Endothelial cell of umbilical vein (primary cell): ENCODE measurements at regions not wholly inside any gene's neighbourhood (a gene's known extent, or its start where the extent isn't known, plus 50 kb on each side); places are given as distances from the start of the nearest gene placed in this dataset.

Experiments used
- BruUV-seq: library from RNA; stranded (reverse); fragments of 400-500 nt; replicated peaks from 2 replicates; lab custom pipeline; 2021; lab: Mats Ljungman, UMichigan
- CTCF ChIA-PET: fragments of 300-600, 350-600 bp; sonication (Branson Sonifier 250); formaldehyde crosslinking; loops from one replicate; lab custom pipeline; 2021; ENCODE audit warnings: antibody characterized with exemption, inconsistent platforms; lab: Charles Lee
- POLR2A ChIA-PET: fragments of 300-600, 350-600 bp; sonication (Branson Sonifier 250); formaldehyde crosslinking; loops from one replicate; lab custom pipeline; 2021; ENCODE audit warnings: antibody characterized with exemption, inconsistent platforms; lab: Charles Lee
- DNase-seq: peaks from one replicate; pipeline ENCODE4 v3.0.0-alpha.2; 2011; ENCODE audit warnings: low read depth, low spot score
- FAIRE-seq: peaks from 2 replicates; lab custom pipeline; 2011; peaks lifted over from hg19 to GRCh38; lab: Jason Lieb, UNC
- H2AFZ ChIP-seq: 2 replicates; pipeline ENCODE4 v1.6.0; 2012; ENCODE audit warnings: low read depth, low read length, control low read depth, inconsistent platforms
- H3K27ac ChIP-seq: 2 replicates; pipeline ENCODE4 v1.5.1; 2011; ENCODE audit warnings: low read depth, mild to moderate bottlenecking, control low read depth, low read length, moderate library complexity; ENCODE audit not compliant: insufficient read depth
- H3K27me3 ChIP-seq, 2 experiments: 2 replicates each; pipeline versions ENCODE4 v1.6.0 to v1.6.1; 2011; ENCODE audit warnings: low read length in 2 of 2, mixed read lengths in 1 of 2; ENCODE audit not compliant: control insufficient read depth in 2 of 2, insufficient read depth in 2 of 2
- H3K36me3 ChIP-seq, 2 experiments: 2 replicates in 1 of 2; 3 replicates in 1 of 2; pipeline ENCODE4 v1.5.1; 2011; ENCODE audit warnings: low read length in 2 of 2, mild to moderate bottlenecking in 1 of 2, moderate library complexity in 1 of 2; ENCODE audit not compliant: control insufficient read depth in 2 of 2, insufficient read depth in 2 of 2; ENCODE audit errors: extremely low read depth in 1 of 2
- H3K4me1 ChIP-seq: 3 replicates; pipeline ENCODE4 v1.5.1; 2011; ENCODE audit warnings: mild to moderate bottlenecking, low read length; ENCODE audit not compliant: control insufficient read depth, insufficient read depth; ENCODE audit errors: extremely low read depth
- H3K4me2 ChIP-seq: 2 replicates; pipeline ENCODE4 v1.6.1; 2011; ENCODE audit warnings: low read length, control low read depth, mixed read lengths; ENCODE audit not compliant: insufficient read depth
- H3K4me3 ChIP-seq, 3 experiments: fragments of 200-600 bp in 1 of 3; sonication (generic), shearing (Covaris generic) in 1 of 3; replicated peaks in 1 of 3; 2 replicates each; pipeline ENCODE4 v1.5.1; 2011 to 2016; ENCODE audit warnings: control low read depth in 3 of 3, low read length in 3 of 3, mild to moderate bottlenecking in 2 of 3, inconsistent platforms in 1 of 3, low read depth in 1 of 3, moderate library complexity in 1 of 3; ENCODE audit not compliant: insufficient read depth in 1 of 3
- H3K79me2 ChIP-seq: 2 replicates; pipeline ENCODE4 v1.6.0; 2012; ENCODE audit warnings: low read length, inconsistent platforms; ENCODE audit not compliant: control insufficient read depth, insufficient read depth
- H3K9ac ChIP-seq: replicated peaks from 2 replicates; pipeline ENCODE3; 2011; ENCODE audit warnings: low read length, control low read depth; ENCODE audit not compliant: insufficient read depth; ENCODE audit errors: extremely low read depth
- H3K9me1 ChIP-seq: replicated peaks from 3 replicates; pipeline ENCODE4 v1.6.0; 2011; ENCODE audit warnings: mild to moderate bottlenecking, low read length; ENCODE audit not compliant: control insufficient read depth, insufficient read depth; ENCODE audit errors: extremely low read depth
- H3K9me3 ChIP-seq: replicated peaks from 2 replicates; pipeline ENCODE4 v1.5.1; 2012; ENCODE audit warnings: low read length, inconsistent platforms; ENCODE audit not compliant: control insufficient read depth, insufficient read depth
- H4K20me1 ChIP-seq: replicated peaks from 2 replicates; pipeline ENCODE3; 2011; ENCODE audit warnings: mild to moderate bottlenecking, low read length; ENCODE audit not compliant: control insufficient read depth, insufficient read depth; ENCODE audit errors: extremely low read depth
- EZH2 ChIP-seq: IDR thresholded peaks from 2 replicates; pipeline ENCODE4 v1.6.1; 2012; ENCODE audit warnings: borderline replicate concordance, low read depth, mild to moderate bottlenecking, moderate library complexity, low read length, inconsistent platforms; ENCODE audit not compliant: severe bottlenecking
- FOS ChIP-seq: IDR thresholded peaks from 2 replicates; pipeline ENCODE4 v1.6.1; 2011; ENCODE audit warnings: mild to moderate bottlenecking, low read length, moderate library complexity, borderline replicate concordance; ENCODE audit not compliant: insufficient read depth
- GATA2 ChIP-seq: IDR thresholded peaks from 2 replicates; pipeline ENCODE4 v1.7.0; 2011; ENCODE audit warnings: low read depth, mild to moderate bottlenecking, moderate library complexity, mixed read lengths, low read length; ENCODE audit not compliant: insufficient read length, insufficient read depth
- JUN ChIP-seq: IDR thresholded peaks from 2 replicates; pipeline ENCODE4 v1.6.1; 2011; ENCODE audit warnings: borderline replicate concordance, low read depth; ENCODE audit not compliant: insufficient read length, insufficient read depth
- MAX ChIP-seq: IDR thresholded peaks from 2 replicates; pipeline ENCODE4 v1.6.1; 2011; ENCODE audit not compliant: insufficient read depth, insufficient read length
- MYC ChIP-seq: IDR thresholded peaks from one replicate; pipeline ENCODE4 v1.6.1; 2011; ENCODE audit warnings: mild to moderate bottlenecking, low read depth, low read length
- POLR2A ChIP-seq: IDR thresholded peaks from 2 replicates; pipeline ENCODE4 v1.6.1; 2012; ENCODE audit warnings: low read depth, mild to moderate bottlenecking, control low read depth, low read length
- POLR2AphosphoS5 ChIP-seq: IDR thresholded peaks from 2 replicates; pipeline ENCODE4 v1.6.1; 2012; ENCODE audit warnings: low read depth, mild to moderate bottlenecking, control low read depth, low read length, moderate library complexity; ENCODE audit not compliant: insufficient read depth
- dilution Hi-C: fragments of 300-500 bp; cut with MboI; formaldehyde crosslinking; loops from one replicate; pipeline ENCODE4 v1.15.0; 2019; ENCODE audit warnings: low sequenced_read_pairs; ENCODE audit not compliant: extremely low pct_ligation_motif_present
- intact Hi-C: fragments of 100-400 bp; cut with micrococcal nuclease; formaldehyde crosslinking; loops from one replicate; pipeline ENCODE4 v1.10.0; 2022
- TF ChIP-seq, protein P1 (sequence below), 2 donors: IDR thresholded peaks; 1 replicate in 1 of 2; 2 replicates in 1 of 2; pipeline ENCODE4 v1.5.1; 2011; ENCODE audit warnings: low read length in 2 of 2, mild to moderate bottlenecking in 2 of 2, moderate library complexity in 2 of 2, control low read depth in 1 of 2, inconsistent platforms in 1 of 2, low read depth in 1 of 2; ENCODE audit not compliant: insufficient read depth in 1 of 2; ENCODE audit errors: extremely low read depth in 1 of 2

GRCh38 chr2:8595428-8595805 lies 86.4 kb upstream of the ID2 start:
- intact Hi-C loops (no loop called here), dilution Hi-C loops (no loop called here)
- no peak overlapping the region for H3K4me3 ChIP-seq
- H2AFZ ChIP-seq = no peak overlapping the region
- no peaks in the 10 kb centered on the region for H4K20me1 ChIP-seq
- no TSS peak for BruUV-seq
- CTCF ChIA-PET = no interaction called here
- no peaks in the 10 kb centered on the region for H3K4me1 ChIP-seq
- FAIRE-seq (no peak), DNase-seq (no peak)
- no peaks in the 10 kb centered on the region for H3K27me3 ChIP-seq
- H3K4me2 ChIP-seq = no peak overlapping the region
- no peaks in the 10 kb centered on the region for H3K79me2 ChIP-seq
- H3K9me3 ChIP-seq = no peaks in the 10 kb centered on the region
- no peak overlapping the region for H3K27ac ChIP-seq
- POLR2A ChIA-PET = no interaction called here
- H3K9me1 ChIP-seq = no peaks in the 10 kb centered on the region
- H3K36me3 ChIP-seq = no peaks in the 10 kb centered on the region
- TF ChIP-seq POLR2A = no peak
- no peak for TF ChIP-seq FOS
- no peak for TF ChIP-seq JUN
- no peak for TF ChIP-seq MYC
- no peak for TF ChIP-seq POLR2AphosphoS5
- TF ChIP-seq MAX = no peak
- TF ChIP-seq, protein P1, sequence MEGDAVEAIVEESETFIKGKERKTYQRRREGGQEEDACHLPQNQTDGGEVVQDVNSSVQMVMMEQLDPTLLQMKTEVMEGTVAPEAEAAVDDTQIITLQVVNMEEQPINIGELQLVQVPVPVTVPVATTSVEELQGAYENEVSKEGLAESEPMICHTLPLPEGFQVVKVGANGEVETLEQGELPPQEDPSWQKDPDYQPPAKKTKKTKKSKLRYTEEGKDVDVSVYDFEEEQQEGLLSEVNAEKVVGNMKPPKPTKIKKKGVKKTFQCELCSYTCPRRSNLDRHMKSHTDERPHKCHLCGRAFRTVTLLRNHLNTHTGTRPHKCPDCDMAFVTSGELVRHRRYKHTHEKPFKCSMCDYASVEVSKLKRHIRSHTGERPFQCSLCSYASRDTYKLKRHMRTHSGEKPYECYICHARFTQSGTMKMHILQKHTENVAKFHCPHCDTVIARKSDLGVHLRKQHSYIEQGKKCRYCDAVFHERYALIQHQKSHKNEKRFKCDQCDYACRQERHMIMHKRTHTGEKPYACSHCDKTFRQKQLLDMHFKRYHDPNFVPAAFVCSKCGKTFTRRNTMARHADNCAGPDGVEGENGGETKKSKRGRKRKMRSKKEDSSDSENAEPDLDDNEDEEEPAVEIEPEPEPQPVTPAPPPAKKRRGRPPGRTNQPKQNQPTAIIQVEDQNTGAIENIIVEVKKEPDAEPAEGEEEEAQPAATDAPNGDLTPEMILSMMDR (IDR thresholded peaks at IDR 0.05; ENCODE audit: extremely low read depth in 1 of 2, insufficient read depth in 1 of 2, low read depth in 1 of 2, low read length in 2 of 2) = no peak
- no peak for TF ChIP-seq GATA2
- TF ChIP-seq EZH2 = no peak
- no peak overlapping the region for H3K9ac ChIP-seq
